CD14-positive monocyte (primary cell): ENCODE measurements at regions not wholly inside any gene's neighbourhood (a gene's known extent, or its start where the extent isn't known, plus 50 kb on each side); places are given as distances from the start of the nearest gene placed in this dataset.

Source experiments
- DNase-seq, 3 donors: peaks; one replicate each; pipeline ENCODE4 v3.0.0-alpha.2; 2011 to 2022
- H2AFZ ChIP-seq: 2 replicates; pipeline ENCODE4 v1.6.0; 2012; ENCODE audit warnings: mild to moderate bottlenecking, low read depth, low read length, inconsistent platforms; ENCODE audit not compliant: insufficient read depth, poor library complexity, severe bottlenecking
- H3K27ac ChIP-seq, 2 donors: 1 replicate in 1 of 2; 2 replicates in 1 of 2; pipeline ENCODE4 v1.5.1; 2012 to 2013; ENCODE audit warnings: low read length in 2 of 2, control low read depth in 1 of 2, inconsistent platforms in 1 of 2, low read depth in 1 of 2, mild to moderate bottlenecking in 1 of 2
- H3K27me3 ChIP-seq, 2 donors: one replicate each; pipeline versions ENCODE4 v1.6.0 to v1.6.1; 2011 to 2013; ENCODE audit warnings: low read length in 2 of 2; ENCODE audit not compliant: control insufficient read depth in 2 of 2, insufficient read depth in 2 of 2
- H3K36me3 ChIP-seq, 2 donors: replicated peaks in 1 of 2; 1 replicate in 1 of 2; 2 replicates in 1 of 2; pipeline versions ENCODE4 v1.5.1 to v1.6.1; 2012 to 2013; ENCODE audit warnings: low read length in 2 of 2, control low read depth in 1 of 2, inconsistent platforms in 1 of 2, mild to moderate bottlenecking in 1 of 2; ENCODE audit not compliant: insufficient read depth in 2 of 2, control insufficient read depth in 1 of 2
- H3K4me1 ChIP-seq, 2 donors: 1 replicate in 1 of 2; 2 replicates in 1 of 2; pipeline versions ENCODE4 v1.5.1 to v1.6.1; 2012 to 2013; ENCODE audit warnings: low read length in 2 of 2, control low read depth in 1 of 2, inconsistent platforms in 1 of 2, mild to moderate bottlenecking in 1 of 2, moderate library complexity in 1 of 2; ENCODE audit not compliant: insufficient read depth in 2 of 2, control insufficient read depth in 1 of 2
- H3K4me2 ChIP-seq: replicated peaks from 2 replicates; pipeline ENCODE3; 2012; ENCODE audit warnings: low read length, moderate library complexity, mild to moderate bottlenecking; ENCODE audit not compliant: poor library complexity, severe bottlenecking; ENCODE audit errors: extremely low read depth
- H3K4me3 ChIP-seq, 3 experiments: fragments of 200-600 bp in 1 of 3; sonication (generic) in 1 of 3; replicated peaks in 1 of 3; 1 replicate in 2 of 3; 2 replicates in 1 of 3; pipeline ENCODE4 v1.5.1; 2011 to 2013; ENCODE audit warnings: low read length in 3 of 3, mild to moderate bottlenecking in 3 of 3, control low read depth in 2 of 3, low read depth in 2 of 3, inconsistent platforms in 1 of 3, moderate library complexity in 1 of 3
- H3K79me2 ChIP-seq: 2 replicates; pipeline ENCODE4 v1.6.0; 2012; ENCODE audit warnings: mild to moderate bottlenecking, control low read depth, inconsistent platforms, low read length, moderate library complexity; ENCODE audit not compliant: insufficient read depth
- H3K9ac ChIP-seq: 2 replicates; pipeline ENCODE4 v1.6.0; 2017; ENCODE audit warnings: low read length, mild to moderate bottlenecking; ENCODE audit not compliant: insufficient read depth, poor library complexity, severe bottlenecking
- H3K9me3 ChIP-seq, 2 donors: replicated peaks in 1 of 2; 1 replicate in 1 of 2; 2 replicates in 1 of 2; pipeline versions ENCODE4 v1.5.1 to v1.6.1; 2012 to 2013; ENCODE audit warnings: low read length in 2 of 2, control low read depth in 1 of 2; ENCODE audit not compliant: control insufficient read depth in 1 of 2, insufficient read depth in 1 of 2
- H4K20me1 ChIP-seq: 2 replicates; pipeline ENCODE4 v1.6.0; 2012; ENCODE audit warnings: mild to moderate bottlenecking, low read length, control low read depth, moderate library complexity; ENCODE audit not compliant: insufficient read depth
- H3K27ac Mint-ChIP-seq, 7 donors: one replicate each; pipeline ENCODE4 v1.8.0; 2020; ENCODE audit warnings: mild to moderate bottlenecking in 7 of 7, mixed read lengths in 7 of 7, moderate library complexity in 6 of 7, inconsistent platforms in 2 of 7
- H3K27me3 Mint-ChIP-seq, 3 donors: one replicate each; pipeline ENCODE4 v1.8.0; 2021 to 2022; ENCODE audit warnings: low read depth in 3 of 3, mild to moderate bottlenecking in 3 of 3, mixed read lengths in 3 of 3, moderate library complexity in 3 of 3, inconsistent platforms in 1 of 3
- H3K36me3 Mint-ChIP-seq, 2 donors: one replicate each; pipeline ENCODE4 v1.8.0; 2020; ENCODE audit warnings: mixed read lengths in 2 of 2, inconsistent platforms in 1 of 2, mild to moderate bottlenecking in 1 of 2
- H3K4me1 Mint-ChIP-seq: one replicate; pipeline ENCODE4 v1.8.0; 2020; ENCODE audit warnings: mild to moderate bottlenecking, mixed read lengths
- H3K4me3 Mint-ChIP-seq, 2 donors: one replicate each; pipeline ENCODE4 v1.8.0; 2020; ENCODE audit warnings: mild to moderate bottlenecking in 2 of 2, mixed read lengths in 2 of 2, moderate library complexity in 1 of 2
- H3K9me3 Mint-ChIP-seq, 7 donors: one replicate each; pipeline ENCODE4 v1.8.0; 2020 to 2022; ENCODE audit warnings: mixed read lengths in 7 of 7, mild to moderate bottlenecking in 6 of 7, moderate library complexity in 6 of 7, inconsistent platforms in 2 of 7
- WGBS: methylation state at CpG from one replicate; pipeline ENCODE4 v1.1.5; 2013; ENCODE audit warnings: missing lambda C conversion rate; ENCODE audit not compliant: insufficient coverage; 5-methylcytosine and 5-hydroxymethylcytosine counted together
- intact Hi-C, 2 donors: fragments of 100-400 bp; cut with micrococcal nuclease; formaldehyde crosslinking; loops; one replicate each; pipeline versions ENCODE4 v1.15.0 to v1.15.1; 2023
- TF ChIP-seq, protein P1 (sequence below): fragments of 200-600 bp; IDR thresholded peaks from one replicate; pipeline ENCODE4 v1.8.0; 2022; ENCODE audit warnings: antibody characterized with exemption, mild to moderate bottlenecking

DNA sequence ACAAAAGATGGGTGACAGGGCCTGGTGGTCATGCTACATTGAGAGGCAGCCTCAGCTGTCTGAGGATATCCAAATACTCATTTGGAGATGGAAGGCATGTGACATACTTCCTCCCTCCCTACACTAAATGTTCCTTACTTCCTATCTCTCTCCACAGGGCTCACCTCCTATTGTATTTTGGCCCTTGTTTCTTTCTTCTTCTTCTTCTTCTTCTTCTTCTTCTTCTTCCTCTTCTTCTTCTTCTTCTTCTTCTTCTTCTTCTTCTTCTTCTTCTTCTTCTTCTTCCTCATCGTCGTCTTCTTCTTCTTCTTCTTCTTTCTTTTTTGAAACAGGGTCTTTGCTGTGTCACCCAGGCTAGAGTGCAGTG lies 71.8 kb upstream of the POMP start:
- intact Hi-C loops, result loop anchor here (5.0 kb wide), 1 partner anchor 45 kb away; no protein-coding TSS in a partner anchor
- H3K79me2 ChIP-seq, result no peaks in the 10 kb centered on the region
- peak in 1 of 3 donors; percentile 21 for DNase-seq
- H3K4me1 Mint-ChIP-seq, result peaks cover 69% of the 10 kb centered on the region
- H3K4me2 ChIP-seq, result no peak overlapping the region
- no CpG with 5 or more reads among the region's 2 CpGs for WGBS
- peaks cover 0 to 3% (median 0%) of the 10 kb centered on the region in 7 donors for H3K9me3 Mint-ChIP-seq
- H3K27me3 ChIP-seq, result no peaks in the 10 kb centered on the region
- H3K36me3 ChIP-seq, result no peaks in the 10 kb centered on the region
- H3K4me1 ChIP-seq, result peaks cover 63 to 65% of the 10 kb centered on the region in 2 donors
- H4K20me1 ChIP-seq, result no peaks in the 10 kb centered on the region
- TF ChIP-seq, protein P1, sequence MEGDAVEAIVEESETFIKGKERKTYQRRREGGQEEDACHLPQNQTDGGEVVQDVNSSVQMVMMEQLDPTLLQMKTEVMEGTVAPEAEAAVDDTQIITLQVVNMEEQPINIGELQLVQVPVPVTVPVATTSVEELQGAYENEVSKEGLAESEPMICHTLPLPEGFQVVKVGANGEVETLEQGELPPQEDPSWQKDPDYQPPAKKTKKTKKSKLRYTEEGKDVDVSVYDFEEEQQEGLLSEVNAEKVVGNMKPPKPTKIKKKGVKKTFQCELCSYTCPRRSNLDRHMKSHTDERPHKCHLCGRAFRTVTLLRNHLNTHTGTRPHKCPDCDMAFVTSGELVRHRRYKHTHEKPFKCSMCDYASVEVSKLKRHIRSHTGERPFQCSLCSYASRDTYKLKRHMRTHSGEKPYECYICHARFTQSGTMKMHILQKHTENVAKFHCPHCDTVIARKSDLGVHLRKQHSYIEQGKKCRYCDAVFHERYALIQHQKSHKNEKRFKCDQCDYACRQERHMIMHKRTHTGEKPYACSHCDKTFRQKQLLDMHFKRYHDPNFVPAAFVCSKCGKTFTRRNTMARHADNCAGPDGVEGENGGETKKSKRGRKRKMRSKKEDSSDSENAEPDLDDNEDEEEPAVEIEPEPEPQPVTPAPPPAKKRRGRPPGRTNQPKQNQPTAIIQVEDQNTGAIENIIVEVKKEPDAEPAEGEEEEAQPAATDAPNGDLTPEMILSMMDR, result no peak
- peak overlapping the region; percentile 70 to 92 (median 86) for H3K27ac Mint-ChIP-seq
- no peak overlapping the region for H3K4me3 ChIP-seq
- no peak overlapping the region for H3K4me3 Mint-ChIP-seq
- peaks cover 0 to 6% (median 1%) of the 10 kb centered on the region in 3 donors for H3K27me3 Mint-ChIP-seq
- no peak overlapping the region for H3K9ac ChIP-seq
- H3K9me3 ChIP-seq, result no peaks in the 10 kb centered on the region
- H2AFZ ChIP-seq, result no peak overlapping the region
- H3K27ac ChIP-seq, result no peak overlapping the region
- peaks cover 2 to 4% of the 10 kb centered on the region in 2 donors for H3K36me3 Mint-ChIP-seq

GRCh38 chr13:28586439-28587173 lies 72.3 kb upstream of the POMP start:
- Mint-ChIP-seq H3K4me1 (peaks cover 72% of the 10 kb centered on the region), H3K4me3 (no peak overlapping the region), H3K27ac (peak overlapping the region in 6 of 7 donors; percentile 60 to 92 (median 88)), H3K36me3 (peaks cover 4% of the 10 kb centered on the region in 2 donors), H3K9me3 (peaks cover 0 to 3% (median 0%) of the 10 kb centered on the region in 7 donors), H3K27me3 (peaks cover 0 to 6% (median 1%) of the 10 kb centered on the region in 3 donors)
- Histone ChIP-seq H3K27me3 (no peaks in the 10 kb centered on the region), H2AFZ (no peak overlapping the region), H3K9me3 (no peaks in the 10 kb centered on the region), H4K20me1 (no peaks in the 10 kb centered on the region), H3K27ac (peak overlapping the region in 1 of 2 donors; percentile 50), H3K79me2 (no peaks in the 10 kb centered on the region), H3K36me3 (no peaks in the 10 kb centered on the region), H3K4me1 (peaks cover 64 to 65% of the 10 kb centered on the region in 2 donors), H3K4me2 (no peak overlapping the region), H3K9ac (no peak overlapping the region), H3K4me3 (no peak overlapping the region)
- DNase-seq, result no peak
- intact Hi-C loops, result loop anchor here (5.0 kb wide), 1 partner anchor 46 kb away; no protein-coding TSS in a partner anchor
- WGBS, result 80% methylated on average over 1 of the region's 6 CpGs
- TF ChIP-seq, protein P1, result no peak
